K562 (cell line): ENCODE measurements at regions not wholly inside any gene's neighbourhood (a gene's known extent, or its start where the extent isn't known, plus 50 kb on each side); places are given as distances from the start of the nearest gene placed in this dataset.

Experiments used
- ATAC-seq: fragments of 200-7000 bp; cut with Tn5 transposase; 3 replicates; pipeline ENCODE4 v1.9.1; 2020; ENCODE audit warnings: moderate library complexity
- BruUV-seq: library from RNA; stranded (reverse); fragments of 400-500 nt; replicated peaks from 2 replicates; lab custom pipeline; 2021; lab: Mats Ljungman, UMichigan
- CTCF ChIA-PET: fragments of 300-600 bp; formaldehyde crosslinking; extraction: SDS; loops from one replicate; lab custom pipeline; 2021; ENCODE audit warnings: low intra/inter-chr PET ratio; lab: Yijun Ruan, JAX
- POLR2A ChIA-PET: fragments of 300-600, 350-650 bp; sonication (Branson Sonifier 250); formaldehyde crosslinking; extraction: SDS; loops from one replicate; lab custom pipeline; 2021; ENCODE audit warnings: antibody characterized with exemption, inconsistent platforms; lab: Yijun Ruan, JAX
- DNase-seq, 4 experiments: peaks; one replicate each; pipeline versions ENCODE4 v3.0.0 to v3.0.0-alpha.2; 2011 to 2018; ENCODE audit warnings: low spot score in 3 of 4, mixed read lengths in 3 of 4; ENCODE audit errors: extremely low read depth in 1 of 4
- FAIRE-seq: peaks from 2 replicates; lab custom pipeline; 2011; peaks lifted over from hg19 to GRCh38; lab: Jason Lieb, UNC
- H2AFZ ChIP-seq: 2 replicates; pipeline ENCODE4 v1.6.0; 2011; ENCODE audit warnings: low read depth, low read length, control low read depth, inconsistent platforms
- H3K27ac ChIP-seq: fragments of 200-600 bp; 3 replicates; pipeline ENCODE4 v1.8.0; 2011; ENCODE audit warnings: low read depth, mild to moderate bottlenecking, control low read depth, inconsistent platforms, low read length, moderate library complexity, mixed read lengths; ENCODE audit errors: extremely low read depth
- H3K27me3 ChIP-seq, 2 experiments: fragments of 300-600 bp in 1 of 2; 2 replicates in 1 of 2; 3 replicates in 1 of 2; pipeline versions ENCODE4 v1.6.0 to v1.8.0; 2011; ENCODE audit warnings: inconsistent platforms in 2 of 2, low read length in 2 of 2, mild to moderate bottlenecking in 1 of 2, mixed read lengths in 1 of 2, moderate library complexity in 1 of 2; ENCODE audit not compliant: control insufficient read depth in 2 of 2, insufficient read depth in 2 of 2
- H3K36me3 ChIP-seq: fragments of 300-600 bp; 3 replicates; pipeline ENCODE4 v1.8.0; 2011; ENCODE audit warnings: mild to moderate bottlenecking, low read length, inconsistent platforms; ENCODE audit not compliant: control insufficient read depth, insufficient read depth
- H3K4me1 ChIP-seq, 2 experiments: fragments of 200-600 bp in 1 of 2; replicated peaks in 1 of 2; 2 replicates in 1 of 2; 3 replicates in 1 of 2; pipeline versions ENCODE4 v1.5.1 to v1.8.0; 2011; ENCODE audit warnings: inconsistent platforms in 2 of 2, low read length in 2 of 2, mild to moderate bottlenecking in 1 of 2, mixed read lengths in 1 of 2, moderate library complexity in 1 of 2; ENCODE audit not compliant: control insufficient read depth in 2 of 2, insufficient read depth in 2 of 2
- H3K4me2 ChIP-seq: 2 replicates; pipeline ENCODE4 v1.6.1; 2011; ENCODE audit warnings: low read length, control low read depth, inconsistent platforms, mixed read lengths; ENCODE audit not compliant: insufficient read depth
- H3K4me3 ChIP-seq: fragments of 200-600 bp; sonication (generic), shearing (Covaris generic); 2 replicates; pipeline ENCODE4 v1.5.1; 2016; ENCODE audit warnings: control low read depth, inconsistent platforms
- H3K79me2 ChIP-seq: fragments of 200-600 bp; 3 replicates; pipeline ENCODE4 v1.8.0; 2011; ENCODE audit warnings: low read length, inconsistent platforms; ENCODE audit not compliant: control insufficient read depth, insufficient read depth
- H3K9ac ChIP-seq, 2 experiments: 2 replicates each; pipeline versions ENCODE4 v1.6.0 to v1.6.1; 2011; ENCODE audit warnings: low read depth in 2 of 2, low read length in 2 of 2, control low read depth in 1 of 2, inconsistent platforms in 1 of 2, mild to moderate bottlenecking in 1 of 2, mixed read lengths in 1 of 2; ENCODE audit not compliant: insufficient read depth in 1 of 2
- H3K9me1 ChIP-seq: one replicate; pipeline ENCODE4 v1.6.0; 2011; ENCODE audit warnings: inconsistent platforms, mild to moderate bottlenecking, low read length, moderate library complexity; ENCODE audit not compliant: control insufficient read depth, insufficient read depth
- H3K9me3 ChIP-seq: replicated peaks from 2 replicates; pipeline ENCODE4 v1.5.1; 2011; ENCODE audit warnings: low read depth, low read length, inconsistent platforms; ENCODE audit not compliant: control insufficient read depth, insufficient read depth
- H4K20me1 ChIP-seq: replicated peaks from 2 replicates; pipeline ENCODE4 v1.6.1; 2011; ENCODE audit warnings: low read length, inconsistent platforms, mixed read lengths; ENCODE audit not compliant: control insufficient read depth, insufficient read depth
- CHCHD3 ChIP-seq: fragments of 250-450 bp; sonication (Bioruptor Pico); IDR thresholded peaks from 2 replicates; pipeline ENCODE4 v2.1.2; 2022; ENCODE audit warnings: mild to moderate bottlenecking
- HES1 ChIP-seq: fragments of 450-650 bp; IDR thresholded peaks from 2 replicates; pipeline ENCODE4 v1.6.1; 2016; ENCODE audit warnings: low read depth, mild to moderate bottlenecking, moderate library complexity
- NFIX ChIP-seq: fragments of 250-450 bp; sonication (Bioruptor Pico); IDR thresholded peaks from 2 replicates; pipeline ENCODE4 v1.4.0; 2020; ENCODE audit warnings: low read depth, mild to moderate bottlenecking, moderate library complexity
- SMARCC2 ChIP-seq: fragments of 450-650 bp; IDR thresholded peaks from 2 replicates; pipeline ENCODE4 v1.6.1; 2017; ENCODE audit warnings: antibody characterized with exemption, moderate library complexity, mild to moderate bottlenecking, low read depth
- SNIP1 ChIP-seq: fragments of 450-650 bp; IDR thresholded peaks from 2 replicates; pipeline ENCODE4 v1.7.1; 2017; ENCODE audit warnings: low read depth, mild to moderate bottlenecking
- ZFX ChIP-seq: sonication (generic); formaldehyde crosslinking; IDR thresholded peaks from 2 replicates; pipeline ENCODE4 v1.8.0; 2022; ENCODE audit warnings: mild to moderate bottlenecking, missing genetic modification reagents, moderate library complexity
- ZNF395 ChIP-seq: fragments of 200-800 bp; sonication (Bioruptor generic); IDR thresholded peaks from 2 replicates; pipeline ENCODE4 v1.6.1; 2017; ENCODE audit warnings: missing genetic modification characterization, missing compliant biosample characterization
- WGBS: fragments of 100-300 bp; shearing (Covaris generic); methylation state at CpG from one replicate; pipeline ENCODE4 v1.1.6; 2016; ENCODE audit warnings: low coverage, mixed read lengths; ENCODE audit not compliant: insufficient coverage; ENCODE audit errors: missing lambda C conversion rate; 5-methylcytosine and 5-hydroxymethylcytosine counted together
- in situ Hi-C: fragments of 300-500 bp; cut with MboI; formaldehyde crosslinking; loops from 4 replicates; pipeline ENCODE4 v1.15.0; 2018; ENCODE audit warnings: inconsistent platforms, mixed read lengths
- intact Hi-C: fragments of 100-400 bp; cut with micrococcal nuclease; formaldehyde crosslinking; loops from 2 replicates; pipeline ENCODE4 v1.14.2; 2022

GRCh38 chr16:79847569-79847968 is 247.0 kb upstream of the MAF start:
- Histone ChIP-seq H2AFZ (peak overlapping the region; percentile 33), H3K9me3 (no peaks in the 10 kb centered on the region), H3K27me3 (no peaks in the 10 kb centered on the region), H4K20me1 (no peaks in the 10 kb centered on the region), H3K79me2 (peaks cover 32% of the 10 kb centered on the region), H3K4me2 (no peak overlapping the region), H3K4me3 (no peak overlapping the region), H3K27ac (no peak overlapping the region), H3K4me1 (peaks cover 16 to 32% of the 10 kb centered on the region in 2 experiments; a peak in 4 of 5 replicates), H3K9ac (no peak overlapping the region), H3K36me3 (no peaks in the 10 kb centered on the region), H3K9me1 (no peaks in the 10 kb centered on the region)
- TF ChIP-seq SNIP1 (no peak), SMARCC2 (no peak), ZFX (CRISPR knock-in tag) (no peak), CHCHD3 (CRISPR knock-in tag) (no peak), HES1 (no peak), ZNF395 (CRISPR knock-in tag) (no peak), NFIX (CRISPR knock-in tag) (no peak)
- no TSS peak for BruUV-seq
- ATAC-seq (no peak), FAIRE-seq (no peak), DNase-seq (no peak)
- intact Hi-C loops, result loop anchor here (5.0 kb wide), 1 partner anchor 235 kb away; no protein-coding TSS in a partner anchor
- 75% methylated on average over 5 of the region's 5 CpGs for WGBS
- ChIA-PET CTCF (no interaction called here), POLR2A (interaction anchor here (0.5 to 2.5 kb wide), 3 partner anchors 9 to 22 kb away, joined by 4 to 14 read pairs (median 9); no protein-coding TSS in a partner anchor)
- in situ Hi-C loops, result no loop called here
